ENCODE measurements at regions not wholly inside any gene's neighbourhood (a gene's known extent, or its start where the extent isn't known, plus 50 kb on each side); places are given as distances from the start of the nearest gene placed in this dataset.

DNA sequence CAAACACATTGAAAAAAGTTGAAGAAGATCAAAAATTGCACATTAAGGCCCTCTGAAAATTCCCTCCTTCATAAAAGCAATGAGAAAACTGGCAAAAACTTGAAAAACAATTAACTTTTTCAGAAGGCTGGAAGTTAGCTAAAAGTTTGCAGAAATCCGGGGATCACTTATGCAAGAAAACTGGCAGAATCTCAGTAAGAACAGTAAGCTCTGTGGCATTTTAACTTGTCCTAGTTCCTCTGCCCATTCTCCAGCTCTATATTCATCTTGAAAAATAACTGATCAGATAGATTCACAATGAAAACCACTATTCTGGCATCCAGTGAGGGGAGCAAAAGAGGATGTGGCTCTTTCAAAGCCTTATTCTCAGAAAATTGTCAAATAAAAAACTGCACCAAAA lies 566.8 kb downstream of the NTRK3 start:
- no peak overlapping the region for H3K27ac ChIP-seq (replicated peaks)
- no peaks in the 10 kb centered on the region for H3K27me3 ChIP-seq (ENCODE audit: insufficient read depth, poor library complexity, severe bottlenecking)
- no peak overlapping the region for H3K4me3 ChIP-seq (replicated peaks; ENCODE audit: insufficient read depth, low read length)
- TF ChIP-seq SPI1 (IDR thresholded peaks at IDR 0.05; ENCODE audit: borderline replicate concordance, low read depth) (no peak), GABPA (IDR thresholded peaks at IDR 0.05; ENCODE audit: low read depth) (no peak), POLR2AphosphoS5 (IDR thresholded peaks at IDR 0.05; ENCODE audit: low read depth) (no peak)
- TF ChIP-seq, protein P1, sequence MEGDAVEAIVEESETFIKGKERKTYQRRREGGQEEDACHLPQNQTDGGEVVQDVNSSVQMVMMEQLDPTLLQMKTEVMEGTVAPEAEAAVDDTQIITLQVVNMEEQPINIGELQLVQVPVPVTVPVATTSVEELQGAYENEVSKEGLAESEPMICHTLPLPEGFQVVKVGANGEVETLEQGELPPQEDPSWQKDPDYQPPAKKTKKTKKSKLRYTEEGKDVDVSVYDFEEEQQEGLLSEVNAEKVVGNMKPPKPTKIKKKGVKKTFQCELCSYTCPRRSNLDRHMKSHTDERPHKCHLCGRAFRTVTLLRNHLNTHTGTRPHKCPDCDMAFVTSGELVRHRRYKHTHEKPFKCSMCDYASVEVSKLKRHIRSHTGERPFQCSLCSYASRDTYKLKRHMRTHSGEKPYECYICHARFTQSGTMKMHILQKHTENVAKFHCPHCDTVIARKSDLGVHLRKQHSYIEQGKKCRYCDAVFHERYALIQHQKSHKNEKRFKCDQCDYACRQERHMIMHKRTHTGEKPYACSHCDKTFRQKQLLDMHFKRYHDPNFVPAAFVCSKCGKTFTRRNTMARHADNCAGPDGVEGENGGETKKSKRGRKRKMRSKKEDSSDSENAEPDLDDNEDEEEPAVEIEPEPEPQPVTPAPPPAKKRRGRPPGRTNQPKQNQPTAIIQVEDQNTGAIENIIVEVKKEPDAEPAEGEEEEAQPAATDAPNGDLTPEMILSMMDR (IDR thresholded peaks at IDR 0.05; ENCODE audit: insufficient read depth, low read length): no peak
- TF ChIP-seq, protein P2, sequence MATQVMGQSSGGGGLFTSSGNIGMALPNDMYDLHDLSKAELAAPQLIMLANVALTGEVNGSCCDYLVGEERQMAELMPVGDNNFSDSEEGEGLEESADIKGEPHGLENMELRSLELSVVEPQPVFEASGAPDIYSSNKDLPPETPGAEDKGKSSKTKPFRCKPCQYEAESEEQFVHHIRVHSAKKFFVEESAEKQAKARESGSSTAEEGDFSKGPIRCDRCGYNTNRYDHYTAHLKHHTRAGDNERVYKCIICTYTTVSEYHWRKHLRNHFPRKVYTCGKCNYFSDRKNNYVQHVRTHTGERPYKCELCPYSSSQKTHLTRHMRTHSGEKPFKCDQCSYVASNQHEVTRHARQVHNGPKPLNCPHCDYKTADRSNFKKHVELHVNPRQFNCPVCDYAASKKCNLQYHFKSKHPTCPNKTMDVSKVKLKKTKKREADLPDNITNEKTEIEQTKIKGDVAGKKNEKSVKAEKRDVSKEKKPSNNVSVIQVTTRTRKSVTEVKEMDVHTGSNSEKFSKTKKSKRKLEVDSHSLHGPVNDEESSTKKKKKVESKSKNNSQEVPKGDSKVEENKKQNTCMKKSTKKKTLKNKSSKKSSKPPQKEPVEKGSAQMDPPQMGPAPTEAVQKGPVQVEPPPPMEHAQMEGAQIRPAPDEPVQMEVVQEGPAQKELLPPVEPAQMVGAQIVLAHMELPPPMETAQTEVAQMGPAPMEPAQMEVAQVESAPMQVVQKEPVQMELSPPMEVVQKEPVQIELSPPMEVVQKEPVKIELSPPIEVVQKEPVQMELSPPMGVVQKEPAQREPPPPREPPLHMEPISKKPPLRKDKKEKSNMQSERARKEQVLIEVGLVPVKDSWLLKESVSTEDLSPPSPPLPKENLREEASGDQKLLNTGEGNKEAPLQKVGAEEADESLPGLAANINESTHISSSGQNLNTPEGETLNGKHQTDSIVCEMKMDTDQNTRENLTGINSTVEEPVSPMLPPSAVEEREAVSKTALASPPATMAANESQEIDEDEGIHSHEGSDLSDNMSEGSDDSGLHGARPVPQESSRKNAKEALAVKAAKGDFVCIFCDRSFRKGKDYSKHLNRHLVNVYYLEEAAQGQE (IDR thresholded peaks at IDR 0.05; ENCODE audit: insufficient replicate concordance, low read depth): no peak
- DNase-seq (ENCODE audit: low read depth in 1 of 2, low spot score in 1 of 2): no peak

DNA sequence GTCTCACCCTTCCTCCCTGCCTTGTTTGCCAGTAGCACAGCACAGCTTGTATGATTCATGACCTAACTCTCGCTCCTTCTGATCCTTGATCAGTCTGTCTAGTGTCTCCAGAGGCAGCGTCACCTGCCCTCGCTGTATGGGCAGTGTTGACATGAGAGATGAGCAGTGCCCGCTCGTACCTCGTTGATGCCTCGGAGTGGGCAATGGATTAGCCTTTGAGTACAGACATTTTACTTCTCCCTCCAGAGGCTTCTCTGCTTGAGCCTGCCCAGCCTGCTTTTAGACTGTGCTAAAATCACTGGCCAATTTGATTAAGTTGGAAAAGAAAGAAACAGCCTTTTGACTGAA lies 569.0 kb downstream of the NTRK3 start:
- Histone ChIP-seq H3K27me3 (ENCODE audit: insufficient read depth, poor library complexity, severe bottlenecking) (no peaks in the 10 kb centered on the region), H3K4me3 (replicated peaks; ENCODE audit: insufficient read depth, low read length) (no peak overlapping the region), H3K27ac (replicated peaks) (no peak overlapping the region)
- DNase-seq (ENCODE audit: low read depth in 1 of 2, low spot score in 1 of 2): no peak
- TF ChIP-seq, protein P1 (IDR thresholded peaks at IDR 0.05; ENCODE audit: insufficient read depth, low read length): no peak
- TF ChIP-seq GABPA (IDR thresholded peaks at IDR 0.05; ENCODE audit: low read depth) (no peak), POLR2AphosphoS5 (IDR thresholded peaks at IDR 0.05; ENCODE audit: low read depth) (no peak), SPI1 (IDR thresholded peaks at IDR 0.05; ENCODE audit: borderline replicate concordance, low read depth) (no peak)
- TF ChIP-seq, protein P2 (IDR thresholded peaks at IDR 0.05; ENCODE audit: insufficient replicate concordance, low read depth): no peak

DNA sequence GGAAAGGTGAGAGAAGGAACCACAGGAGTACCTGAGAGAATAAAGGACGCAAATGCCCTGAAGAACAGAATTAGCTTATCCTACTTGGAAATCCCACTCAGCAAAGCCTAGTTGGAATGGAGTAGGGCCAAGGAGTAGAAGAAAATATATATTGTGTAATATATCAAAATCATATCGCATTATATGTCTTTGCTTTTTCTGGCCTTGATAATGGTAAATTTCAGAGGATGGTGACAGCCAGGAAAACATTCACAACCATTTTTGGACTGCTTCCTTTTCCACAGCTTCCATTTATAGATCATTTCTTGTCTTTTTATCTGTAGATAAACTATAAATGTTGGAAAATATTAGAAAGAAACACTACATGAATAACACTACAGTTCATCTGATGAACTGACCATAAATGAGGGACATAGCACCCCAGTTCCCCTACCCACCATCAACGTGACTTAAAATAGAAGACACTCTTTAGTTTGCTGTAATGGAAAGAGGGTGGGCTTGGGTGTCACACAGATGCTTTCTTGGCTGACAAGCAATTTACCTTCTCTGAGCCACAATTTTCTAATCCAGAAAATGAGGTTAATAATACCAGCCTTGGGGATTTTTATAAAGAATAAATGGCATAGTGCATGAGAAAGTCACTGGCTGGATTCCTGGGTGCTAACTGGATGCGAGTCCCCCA lies 569.6 kb downstream of the NTRK3 start:
- Histone ChIP-seq H3K4me3 (replicated peaks; ENCODE audit: insufficient read depth, low read length) (no peak overlapping the region), H3K27me3 (ENCODE audit: insufficient read depth, poor library complexity, severe bottlenecking) (no peaks in the 10 kb centered on the region), H3K27ac (replicated peaks) (no peak overlapping the region)
- DNase-seq (ENCODE audit: low read depth in 1 of 2, low spot score in 1 of 2): no peak
- TF ChIP-seq, protein P2 (IDR thresholded peaks at IDR 0.05; ENCODE audit: insufficient replicate concordance, low read depth): no peak
- TF ChIP-seq POLR2AphosphoS5 (IDR thresholded peaks at IDR 0.05; ENCODE audit: low read depth): no peak
- no peak for TF ChIP-seq GABPA (IDR thresholded peaks at IDR 0.05; ENCODE audit: low read depth)
- no peak for TF ChIP-seq SPI1 (IDR thresholded peaks at IDR 0.05; ENCODE audit: borderline replicate concordance, low read depth)

Data from HL-60 (cell line).